Mammary epithelial cell (primary cell): ENCODE measurements at regions not wholly inside any gene's neighbourhood (a gene's known extent, or its start where the extent isn't known, plus 50 kb on each side); places are given as distances from the start of the nearest gene placed in this dataset.

Experiments used
- CTCF ChIP-seq, 2 donors: IDR thresholded peaks in 1 of 2; conservative IDR thresholded peaks in 1 of 2; 2 replicates each; pipeline ENCODE4 v1.5.1; 2011 to 2012; ENCODE audit warnings: inconsistent platforms in 2 of 2, low read length in 2 of 2, mild to moderate bottlenecking in 2 of 2, control low read depth in 1 of 2, low read depth in 1 of 2; ENCODE audit not compliant: insufficient read depth in 1 of 2; ENCODE audit errors: extremely low read depth in 1 of 2
- EZH2 ChIP-seq: IDR thresholded peaks from 2 replicates; pipeline ENCODE4 v1.6.1; 2012; ENCODE audit warnings: low read length, inconsistent platforms, borderline replicate concordance

GRCh38 chr17:77666462-77666861 lies 292.0 kb upstream of the TNRC6C start:
- no peak for TF ChIP-seq CTCF (conservative IDR thresholded peaks at IDR 0.05 in 1 of 2, IDR thresholded peaks at IDR 0.05 in 1 of 2; ENCODE audit: extremely low read depth in 1 of 2, insufficient read depth in 1 of 2, low read depth in 1 of 2, low read length in 2 of 2)
- TF ChIP-seq EZH2, result no peak
